ENCODE measurements at regions not wholly inside any gene's neighbourhood (a gene's known extent, or its start where the extent isn't known, plus 50 kb on each side); places are given as distances from the start of the nearest gene placed in this dataset.

DNA sequence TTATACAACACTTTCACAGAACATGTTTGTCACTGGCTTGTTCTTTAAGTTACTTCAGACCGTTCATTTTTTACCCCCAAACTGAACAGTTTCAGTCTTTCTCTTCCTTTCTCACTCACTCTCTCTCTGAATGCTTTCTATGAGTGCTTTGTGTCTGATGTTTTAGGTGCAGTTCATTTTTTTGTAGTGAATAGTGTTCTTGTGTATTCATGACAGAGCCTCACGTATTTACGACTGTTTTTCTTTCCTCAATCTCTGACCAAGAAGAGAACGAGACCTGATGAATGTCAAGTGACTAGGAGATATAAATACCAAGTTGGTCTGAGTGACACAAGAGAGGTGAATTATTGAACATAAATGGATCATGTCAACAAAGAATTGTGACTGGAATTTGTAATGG, 1525.0 kb upstream of the MIR17HG start:
- TF ChIP-seq GATA2 (IDR thresholded peaks at IDR 0.05; ENCODE audit: low read depth, low read length) (no peak), GATA3 (IDR thresholded peaks at IDR 0.05; ENCODE audit: low read depth, low read length) (no peak)

All from SH-SY5Y (cell line).